Smooth muscle cell (in vitro differentiated cells): ENCODE measurements at regions not wholly inside any gene's neighbourhood (a gene's known extent, or its start where the extent isn't known, plus 50 kb on each side); places are given as distances from the start of the nearest gene placed in this dataset.

Experiments
- DNase-seq: peaks from one replicate; lab custom pipeline; 2025; ENCODE audit not compliant: unreplicated experiment; lab: John Stamatoyannopoulos, UW
- H2AFZ ChIP-seq: fragments of 200-600 bp; sonication (generic); 2 replicates; pipeline ENCODE4 v1.6.0; 2016; ENCODE audit warnings: antibody characterized with exemption, low read depth, mild to moderate bottlenecking
- H3F3A ChIP-seq: fragments of 200-600 bp; sonication (generic); 2 replicates; pipeline ENCODE4 v1.6.0; 2017; ENCODE audit warnings: antibody characterized with exemption, low read depth
- H3K27ac ChIP-seq: fragments of 200-600 bp; sonication (generic); 2 replicates; pipeline ENCODE4 v1.5.1; 2016; ENCODE audit warnings: low read depth, mild to moderate bottlenecking
- H3K27me3 ChIP-seq: fragments of 200-600 bp; sonication (generic); 2 replicates; pipeline ENCODE4 v1.6.1; 2016; ENCODE audit warnings: low read depth, mild to moderate bottlenecking
- H3K36me3 ChIP-seq: fragments of 200-600 bp; sonication (generic); 2 replicates; pipeline ENCODE4 v1.5.1; 2016; ENCODE audit warnings: low read depth
- H3K4me1 ChIP-seq: fragments of 200-600 bp; sonication (generic); 2 replicates; pipeline ENCODE4 v1.5.1; 2016; ENCODE audit warnings: low read depth
- H3K4me2 ChIP-seq: fragments of 200-600 bp; sonication (generic); 2 replicates; pipeline ENCODE4 v1.6.0; 2016; ENCODE audit warnings: mild to moderate bottlenecking
- H3K4me3 ChIP-seq: fragments of 200-600 bp; sonication (generic); 2 replicates; pipeline ENCODE4 v1.5.1; 2016; ENCODE audit warnings: mild to moderate bottlenecking
- H3K79me2 ChIP-seq: fragments of 200-600 bp; sonication (generic); 2 replicates; pipeline ENCODE4 v1.6.0; 2016; ENCODE audit warnings: low read depth, mild to moderate bottlenecking
- H3K9ac ChIP-seq: fragments of 200-600 bp; sonication (generic); 2 replicates; pipeline ENCODE4 v1.6.0; 2016; ENCODE audit warnings: low read depth
- H3K9me3 ChIP-seq: fragments of 200-600 bp; sonication (generic); replicated peaks from 2 replicates; pipeline ENCODE4 v1.5.1; 2016; ENCODE audit warnings: low read depth
- H4K20me1 ChIP-seq: fragments of 200-600 bp; sonication (generic); 2 replicates; pipeline ENCODE4 v1.6.0; 2016; ENCODE audit warnings: low read depth
- CTCF ChIP-seq: fragments of 200-600 bp; sonication (generic); IDR thresholded peaks from 2 replicates; pipeline ENCODE4 v1.5.1; 2017; ENCODE audit warnings: borderline replicate concordance, mild to moderate bottlenecking, antibody characterized with exemption; ENCODE audit not compliant: insufficient read depth, poor library complexity, severe bottlenecking
- WGBS: methylation state at CpG from one replicate; pipeline ENCODE4 v1.1.7; 2016; ENCODE audit warnings: low lambda C conversion rate; 5-methylcytosine and 5-hydroxymethylcytosine counted together

- Histone ChIP-seq H3K4me3 (no peak overlapping the region), H3K36me3 (no peaks in the 10 kb centered on the region), H3F3A (no peaks in the 10 kb centered on the region), H3K79me2 (no peaks in the 10 kb centered on the region), H3K4me1 (no peaks in the 10 kb centered on the region), H3K9ac (no peak overlapping the region), H3K9me3 (no peaks in the 10 kb centered on the region), H4K20me1 (no peaks in the 10 kb centered on the region), H3K4me2 (no peak overlapping the region), H3K27ac (no peak overlapping the region), H3K27me3 (no peaks in the 10 kb centered on the region), H2AFZ (no peak overlapping the region)
- no peak for DNase-seq
- WGBS, result 80% methylated on average over 4 of the region's 4 CpGs
- no peak for TF ChIP-seq CTCF
Observed at GRCh38 chr12:17079251-17079909, 473.4 kb upstream of the LMO3 start.

- Histone ChIP-seq H3K9me3 (no peaks in the 10 kb centered on the region), H3K36me3 (no peaks in the 10 kb centered on the region), H3K4me2 (no peak overlapping the region), H3K4me1 (no peaks in the 10 kb centered on the region), H2AFZ (no peak overlapping the region), H3K4me3 (no peak overlapping the region), H3K27me3 (no peaks in the 10 kb centered on the region), H3F3A (no peaks in the 10 kb centered on the region), H3K9ac (no peak overlapping the region), H3K27ac (no peak overlapping the region), H4K20me1 (no peaks in the 10 kb centered on the region), H3K79me2 (no peaks in the 10 kb centered on the region)
- WGBS, result 90% methylated on average over 3 of the region's 3 CpGs
- no peak for DNase-seq
- TF ChIP-seq CTCF, result no peak
Observed at GRCh38 chr12:17077594-17077993, 471.6 kb upstream of the LMO3 start.

GRCh38 chr12:17076811-17077210 lies 470.8 kb upstream of the LMO3 start:
- H3K27me3 ChIP-seq, result no peaks in the 10 kb centered on the region
- no peak for DNase-seq
- no peaks in the 10 kb centered on the region for H3F3A ChIP-seq
- H3K27ac ChIP-seq, result no peak overlapping the region
- no peak overlapping the region for H3K4me3 ChIP-seq
- H2AFZ ChIP-seq, result no peak overlapping the region
- H3K9ac ChIP-seq, result no peak overlapping the region
- no peak for TF ChIP-seq CTCF
- H3K36me3 ChIP-seq, result no peaks in the 10 kb centered on the region
- H4K20me1 ChIP-seq, result no peaks in the 10 kb centered on the region
- no peak overlapping the region for H3K4me2 ChIP-seq
- H3K9me3 ChIP-seq, result no peaks in the 10 kb centered on the region
- no peaks in the 10 kb centered on the region for H3K4me1 ChIP-seq
- no peaks in the 10 kb centered on the region for H3K79me2 ChIP-seq

- Histone ChIP-seq H2AFZ (no peak overlapping the region), H3K9ac (no peak overlapping the region), H3K27me3 (no peaks in the 10 kb centered on the region), H3K4me3 (no peak overlapping the region), H3F3A (no peaks in the 10 kb centered on the region), H3K79me2 (no peaks in the 10 kb centered on the region), H3K36me3 (no peaks in the 10 kb centered on the region), H3K4me1 (no peaks in the 10 kb centered on the region), H4K20me1 (no peaks in the 10 kb centered on the region), H3K27ac (no peak overlapping the region), H3K9me3 (no peaks in the 10 kb centered on the region), H3K4me2 (no peak overlapping the region)
- no peak for DNase-seq
- TF ChIP-seq CTCF, result no peak
- 74% methylated on average over 2 of the region's 2 CpGs for WGBS
Observed at GRCh38 chr12:17076028-17076744, 470.2 kb upstream of the LMO3 start.
